Karpas-422 (cell line): ENCODE measurements at regions not wholly inside any gene's neighbourhood (a gene's known extent, or its start where the extent isn't known, plus 50 kb on each side); places are given as distances from the start of the nearest gene placed in this dataset.
A peak's percentile ranks its signal among the peaks of the same experiment; 100 is the strongest.

Experiments used
- DNase-seq: peaks from one replicate; pipeline ENCODE4 v3.0.0-alpha.2; 2015
- H2AFZ ChIP-seq: fragments of 200-600 bp; sonication (generic); 2 replicates; pipeline ENCODE4 v1.6.1; 2014; ENCODE audit warnings: antibody characterized with exemption, low read length, mixed read lengths
- H3K27ac ChIP-seq: fragments of 200-600 bp; sonication (generic); 2 replicates; pipeline ENCODE4 v1.5.1; 2014; ENCODE audit warnings: mild to moderate bottlenecking, low read length, moderate library complexity
- H3K27me3 ChIP-seq: fragments of 200-600 bp; sonication (generic); 2 replicates; pipeline ENCODE4 v1.6.1; 2014; ENCODE audit warnings: low read length, mixed read lengths
- H3K36me3 ChIP-seq: fragments of 200-600 bp; sonication (generic); 2 replicates; pipeline ENCODE4 v1.6.1; 2014; ENCODE audit warnings: low read length, mixed read lengths; ENCODE audit not compliant: insufficient read depth
- H3K4me1 ChIP-seq: fragments of 200-600 bp; sonication (generic); 2 replicates; pipeline ENCODE4 v1.6.1; 2014; ENCODE audit warnings: mild to moderate bottlenecking, low read length, mixed read lengths
- H3K4me2 ChIP-seq: fragments of 200-600 bp; sonication (generic); 2 replicates; pipeline ENCODE4 v1.6.1; 2014; ENCODE audit warnings: low read length, low read depth, mild to moderate bottlenecking; ENCODE audit not compliant: poor library complexity, severe bottlenecking
- H3K4me3 ChIP-seq: fragments of 200-600 bp; sonication (generic); 2 replicates; pipeline ENCODE4 v1.5.1; 2014; ENCODE audit warnings: mild to moderate bottlenecking, antibody characterized with exemption, low read length, mixed read lengths
- H3K79me2 ChIP-seq: fragments of 200-600 bp; sonication (generic); 2 replicates; pipeline ENCODE4 v1.6.1; 2014; ENCODE audit warnings: mild to moderate bottlenecking, low read length, mixed read lengths
- H3K9ac ChIP-seq: fragments of 200-600 bp; sonication (generic); 2 replicates; pipeline ENCODE4 v1.6.0; 2014; ENCODE audit warnings: low read length
- H3K9me2 ChIP-seq: fragments of 200-600 bp; sonication (generic), shearing (Covaris generic); replicated peaks from 2 replicates; pipeline ENCODE4 v1.6.0; 2014; ENCODE audit warnings: mild to moderate bottlenecking, low read length, moderate library complexity; ENCODE audit not compliant: insufficient read depth
- H3K9me3 ChIP-seq: fragments of 300-700, 200-600 bp; sonication (generic); 2 replicates; pipeline ENCODE4 v1.6.1; 2014; ENCODE audit warnings: low read length, mixed read lengths
- H4K20me1 ChIP-seq: fragments of 200-600 bp; sonication (generic); 2 replicates; pipeline ENCODE4 v1.6.1; 2014; ENCODE audit warnings: mild to moderate bottlenecking, antibody characterized with exemption, low read length, low read depth; ENCODE audit not compliant: insufficient read depth

DNA sequence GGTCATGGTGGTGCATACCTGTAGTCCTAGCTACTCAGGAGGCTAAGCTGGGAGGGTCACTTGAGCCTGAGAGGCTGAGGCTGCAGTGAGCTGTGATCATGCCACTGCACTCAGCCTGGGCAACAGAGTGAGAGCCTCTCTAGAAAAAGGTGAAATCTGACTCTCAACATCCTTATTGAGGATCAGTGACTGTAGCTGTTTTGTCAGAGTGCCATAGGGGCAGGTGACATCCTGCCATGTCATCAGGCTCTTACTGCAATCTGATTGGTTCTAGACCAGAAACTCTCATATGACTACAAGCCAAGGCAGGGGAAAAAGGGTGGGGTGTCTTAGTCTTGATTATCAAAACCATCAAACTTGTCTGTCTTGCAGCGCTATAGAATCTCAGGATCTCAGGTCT lies 62.8 kb upstream of the NGF start:
- no peak overlapping the region for H3K4me2 ChIP-seq
- H3K4me1 ChIP-seq, result no peaks in the 10 kb centered on the region
- H3K9me2 ChIP-seq, result no peaks in the 10 kb centered on the region
- no peak overlapping the region for H2AFZ ChIP-seq
- H3K79me2 ChIP-seq, result no peaks in the 10 kb centered on the region
- no peaks in the 10 kb centered on the region for H3K36me3 ChIP-seq
- no peaks in the 10 kb centered on the region for H3K27me3 ChIP-seq
- H3K4me3 ChIP-seq, result no peak overlapping the region
- no peak overlapping the region for H3K9ac ChIP-seq
- H3K9me3 ChIP-seq, result no peaks in the 10 kb centered on the region
- peak; percentile 42 for DNase-seq
- no peaks in the 10 kb centered on the region for H4K20me1 ChIP-seq
- H3K27ac ChIP-seq, result no peak overlapping the region

DNA sequence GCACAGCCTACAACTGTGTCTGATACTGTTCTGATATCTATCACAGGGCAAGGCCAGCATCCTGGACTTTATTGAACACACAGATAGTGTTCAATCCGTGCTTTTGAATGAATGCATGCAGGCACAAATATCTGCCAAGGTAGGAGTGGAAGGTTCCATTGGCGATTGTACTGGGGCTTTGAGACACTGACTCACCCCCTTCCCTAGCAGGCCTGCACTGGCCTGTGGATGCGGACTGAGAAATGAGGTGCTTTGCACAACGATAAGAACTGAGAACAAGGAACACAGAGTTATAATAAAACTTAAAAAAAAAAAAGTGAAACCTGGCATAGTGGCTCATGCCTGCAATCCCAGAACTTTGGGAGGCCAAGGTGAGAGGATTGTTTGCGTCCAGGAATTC lies 62.4 kb upstream of the NGF start:
- Histone ChIP-seq H3K9ac (no peak overlapping the region), H4K20me1 (no peaks in the 10 kb centered on the region), H3K4me2 (no peak overlapping the region), H3K27me3 (no peaks in the 10 kb centered on the region), H3K36me3 (no peaks in the 10 kb centered on the region), H3K4me1 (no peaks in the 10 kb centered on the region), H3K9me3 (no peaks in the 10 kb centered on the region), H3K79me2 (no peaks in the 10 kb centered on the region), H3K27ac (no peak overlapping the region), H2AFZ (no peak overlapping the region), H3K4me3 (no peak overlapping the region), H3K9me2 (no peaks in the 10 kb centered on the region)
- DNase-seq, result no peak

DNA sequence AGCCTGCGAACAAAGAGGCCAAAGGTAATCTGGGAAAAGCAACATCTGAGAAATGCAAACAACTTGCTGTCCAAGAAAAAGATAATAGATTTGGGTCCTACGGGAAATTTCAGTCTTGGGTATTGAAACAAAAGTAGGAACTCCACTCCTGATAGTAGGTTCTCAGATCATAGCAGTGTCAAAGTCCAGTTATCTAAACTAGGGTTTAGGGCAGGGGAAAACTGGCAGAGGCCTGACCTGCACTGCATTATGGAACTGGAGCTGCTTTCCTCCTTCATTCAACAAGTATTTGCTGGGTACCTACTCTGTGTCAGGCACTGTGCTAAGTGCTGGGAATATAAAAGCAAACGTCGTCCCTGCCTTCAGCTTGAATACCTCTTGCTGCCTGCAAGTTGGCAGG lies 60.7 kb upstream of the NGF start:
- Histone ChIP-seq H4K20me1 (no peaks in the 10 kb centered on the region), H3K9ac (no peak overlapping the region), H2AFZ (no peak overlapping the region), H3K36me3 (no peaks in the 10 kb centered on the region), H3K79me2 (no peaks in the 10 kb centered on the region), H3K27ac (no peak overlapping the region), H3K4me3 (no peak overlapping the region), H3K4me1 (no peaks in the 10 kb centered on the region), H3K9me2 (no peaks in the 10 kb centered on the region), H3K9me3 (no peaks in the 10 kb centered on the region), H3K27me3 (no peaks in the 10 kb centered on the region), H3K4me2 (no peak overlapping the region)
- DNase-seq, result no peak
